Naive thymus-derived CD4-positive, alpha-beta T cell (primary cell): ENCODE measurements at regions not wholly inside any gene's neighbourhood (a gene's known extent, or its start where the extent isn't known, plus 50 kb on each side); places are given as distances from the start of the nearest gene placed in this dataset.

Source experiments
- ATAC-seq: fragments of 150-1000 bp; cut with Tn5 transposase; 2 replicates; pipeline ENCODE4 v1.10.0; 2021; ENCODE audit warnings: mild to moderate bottlenecking, moderate library complexity
- CTCF ChIA-PET: fragments of 350-600 bp; sonication (Branson Sonifier 250); formaldehyde crosslinking; loops from one replicate; lab custom pipeline; 2021; ENCODE audit warnings: antibody characterized with exemption; lab: Charles Lee
- POLR2A ChIA-PET: fragments of 350-600 bp; sonication (Branson Sonifier 250); formaldehyde crosslinking; loops from one replicate; lab custom pipeline; 2021; ENCODE audit warnings: antibody characterized with exemption, inconsistent platforms; lab: Charles Lee
- DNase-seq, 9 donors: peaks; one replicate each; pipeline versions ENCODE4 v3.0.0 to v3.0.0-alpha.2; 2020 to 2022; ENCODE audit warnings: mixed read lengths in 1 of 9
- H3K27ac ChIP-seq: one replicate; pipeline ENCODE4 v1.7.0; 2013; ENCODE audit warnings: mild to moderate bottlenecking, low read depth, low read length, moderate library complexity
- H3K27me3 ChIP-seq, 2 donors: one replicate each; pipeline ENCODE4 v1.7.0; 2013; ENCODE audit warnings: low read length in 2 of 2, mild to moderate bottlenecking in 2 of 2, moderate library complexity in 2 of 2; ENCODE audit not compliant: control insufficient read depth in 2 of 2, insufficient read depth in 2 of 2
- H3K36me3 ChIP-seq, 3 experiments: 1 replicate in 2 of 3; 2 replicates in 1 of 3; pipeline ENCODE4 v1.7.0; 2013; ENCODE audit warnings: low read length in 3 of 3, mild to moderate bottlenecking in 3 of 3, moderate library complexity in 1 of 3; ENCODE audit not compliant: insufficient read depth in 3 of 3, control insufficient read depth in 2 of 3
- H3K4me1 ChIP-seq, 2 donors: one replicate each; pipeline ENCODE4 v1.7.0; 2013; ENCODE audit warnings: low read length in 2 of 2, mild to moderate bottlenecking in 2 of 2, moderate library complexity in 1 of 2; ENCODE audit not compliant: control insufficient read depth in 2 of 2, insufficient read depth in 2 of 2
- H3K4me3 ChIP-seq: 2 replicates; pipeline ENCODE4 v1.7.0; 2013; ENCODE audit warnings: mild to moderate bottlenecking, low read length
- H3K9me3 ChIP-seq, 3 experiments: 1 replicate in 2 of 3; 2 replicates in 1 of 3; pipeline ENCODE4 v1.7.0; 2013; ENCODE audit warnings: low read length in 3 of 3; ENCODE audit not compliant: control insufficient read depth in 2 of 3
- H3K27ac Mint-ChIP-seq, 9 donors: one replicate each; pipeline ENCODE4 v1.8.0; 2020 to 2022; ENCODE audit warnings: mixed read lengths in 9 of 9, mild to moderate bottlenecking in 8 of 9, moderate library complexity in 5 of 9, inconsistent platforms in 2 of 9
- H3K27me3 Mint-ChIP-seq, 5 donors: one replicate each; pipeline ENCODE4 v1.8.0; 2021 to 2022; ENCODE audit warnings: mixed read lengths in 5 of 5, mild to moderate bottlenecking in 1 of 5
- H3K36me3 Mint-ChIP-seq, 5 donors: one replicate each; pipeline ENCODE4 v1.8.0; 2020 to 2022; ENCODE audit warnings: mixed read lengths in 5 of 5, mild to moderate bottlenecking in 3 of 5, inconsistent platforms in 1 of 5
- H3K4me1 Mint-ChIP-seq, 7 donors: one replicate each; pipeline ENCODE4 v1.8.0; 2020 to 2022; ENCODE audit warnings: mixed read lengths in 7 of 7, mild to moderate bottlenecking in 3 of 7, inconsistent platforms in 1 of 7
- H3K4me3 Mint-ChIP-seq, 10 donors: one replicate each; pipeline ENCODE4 v1.8.0; 2020 to 2022; ENCODE audit warnings: mild to moderate bottlenecking in 10 of 10, mixed read lengths in 10 of 10, moderate library complexity in 6 of 10, inconsistent platforms in 2 of 10
- H3K9me3 Mint-ChIP-seq, 11 donors: one replicate each; pipeline ENCODE4 v1.8.0; 2020 to 2022; ENCODE audit warnings: mixed read lengths in 11 of 11, mild to moderate bottlenecking in 4 of 11, inconsistent platforms in 1 of 11, moderate library complexity in 1 of 11
- intact Hi-C, 2 donors: fragments of 100-400 bp; cut with micrococcal nuclease; formaldehyde crosslinking; loops; one replicate each; pipeline ENCODE4 v1.15.1; 2023

DNA sequence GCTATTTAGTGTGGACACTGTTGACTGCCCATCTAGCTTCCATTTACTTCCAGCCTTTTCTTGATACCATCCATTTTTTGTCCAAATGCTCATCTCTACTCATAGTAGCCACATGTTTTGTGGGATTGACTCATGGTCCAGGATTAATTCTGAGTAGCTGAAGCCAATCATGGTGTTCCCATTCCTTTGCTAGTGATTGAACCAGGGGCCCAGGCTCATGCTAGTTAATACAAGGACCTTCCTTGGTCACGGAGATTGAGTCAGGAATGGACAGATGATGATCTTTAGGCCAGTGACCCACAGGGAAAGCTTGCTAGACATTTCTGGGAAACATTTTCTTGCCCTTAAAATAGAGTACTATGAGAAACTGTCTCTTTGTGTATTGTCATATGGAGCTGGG lies 272.9 kb upstream of the RIOK2 start:
- H3K36me3 Mint-ChIP-seq = no peaks in the 10 kb centered on the region
- intact Hi-C loops = no loop called here
- H3K9me3 ChIP-seq = no peaks in the 10 kb centered on the region
- ChIA-PET CTCF (no interaction called here), POLR2A (no interaction called here)
- DNase-seq = no peak
- no peaks in the 10 kb centered on the region for H3K36me3 ChIP-seq
- ATAC-seq = no peak
- peaks cover 0 to 6% (median 0%) of the 10 kb centered on the region in 5 donors for H3K27me3 Mint-ChIP-seq
- no peak overlapping the region for H3K27ac Mint-ChIP-seq
- no peak overlapping the region for H3K27ac ChIP-seq
- H3K9me3 Mint-ChIP-seq = no peaks in the 10 kb centered on the region
- no peaks in the 10 kb centered on the region for H3K4me1 ChIP-seq
- no peak overlapping the region for H3K4me3 ChIP-seq
- no peak overlapping the region for H3K4me3 Mint-ChIP-seq
- no peaks in the 10 kb centered on the region for H3K27me3 ChIP-seq
- H3K4me1 Mint-ChIP-seq = no peaks in the 10 kb centered on the region

DNA sequence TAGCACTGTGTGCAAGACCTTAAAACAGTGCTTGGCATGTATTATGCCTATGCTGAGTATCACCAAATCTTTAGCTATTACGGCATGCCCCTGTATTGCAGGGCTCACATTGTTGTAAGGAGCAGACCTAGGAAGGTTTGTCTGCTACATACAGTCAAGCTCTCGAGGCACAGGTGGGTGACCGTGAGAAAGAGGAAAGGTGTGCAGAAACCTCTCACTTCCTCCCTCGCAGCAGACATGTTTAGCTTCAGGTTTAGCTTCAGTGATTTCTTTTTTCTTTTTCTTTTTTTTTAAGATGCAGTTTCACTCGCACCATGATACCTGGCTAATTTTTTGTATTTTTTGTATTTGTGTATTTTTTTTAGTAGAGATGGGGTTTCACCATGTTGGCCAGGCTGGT lies 275.8 kb upstream of the RIOK2 start:
- intact Hi-C loops = no loop called here

GRCh38 chr5:97471951-97472350 lies 288.9 kb upstream of the RIOK2 start:
- Mint-ChIP-seq H3K9me3 (peaks cover 0 to 27% (median 6%) of the 10 kb centered on the region in 11 donors), H3K27ac (no peak overlapping the region), H3K4me3 (no peak overlapping the region), H3K27me3 (no peaks in the 10 kb centered on the region), H3K36me3 (peaks cover 0 to 4% (median 0%) of the 10 kb centered on the region in 5 donors), H3K4me1 (no peaks in the 10 kb centered on the region)
- H3K9me3 ChIP-seq = no peaks in the 10 kb centered on the region
- no peak for DNase-seq
- intact Hi-C loops = no loop called here
- ATAC-seq = no peak
- no peaks in the 10 kb centered on the region for H3K36me3 ChIP-seq
- ChIA-PET CTCF (no interaction called here), POLR2A (no interaction called here)
- no peaks in the 10 kb centered on the region for H3K4me1 ChIP-seq
- no peak overlapping the region for H3K27ac ChIP-seq
- H3K4me3 ChIP-seq = no peak overlapping the region
- H3K27me3 ChIP-seq = no peaks in the 10 kb centered on the region

More for the DNA sequence above, 275.8 kb upstream of the RIOK2 start:
- DNase-seq (no peak), ATAC-seq (no peak)
- no peaks in the 10 kb centered on the region for H3K4me1 Mint-ChIP-seq
- no peaks in the 10 kb centered on the region for H3K4me1 ChIP-seq
- no peaks in the 10 kb centered on the region for H3K36me3 ChIP-seq
- no peaks in the 10 kb centered on the region for H3K27me3 ChIP-seq
- H3K27ac ChIP-seq = no peak overlapping the region
- H3K36me3 Mint-ChIP-seq = no peaks in the 10 kb centered on the region
- CTCF ChIA-PET = no interaction called here
- no peak overlapping the region for H3K4me3 Mint-ChIP-seq
- no peaks in the 10 kb centered on the region for H3K9me3 ChIP-seq
- POLR2A ChIA-PET = no interaction called here
- H3K27me3 Mint-ChIP-seq = peaks cover 0 to 6% (median 0%) of the 10 kb centered on the region in 5 donors
- no peak overlapping the region for H3K27ac Mint-ChIP-seq
- peaks cover 0 to under 1% (median 0%) of the 10 kb centered on the region in 11 donors for H3K9me3 Mint-ChIP-seq
- no peak overlapping the region for H3K4me3 ChIP-seq

DNA sequence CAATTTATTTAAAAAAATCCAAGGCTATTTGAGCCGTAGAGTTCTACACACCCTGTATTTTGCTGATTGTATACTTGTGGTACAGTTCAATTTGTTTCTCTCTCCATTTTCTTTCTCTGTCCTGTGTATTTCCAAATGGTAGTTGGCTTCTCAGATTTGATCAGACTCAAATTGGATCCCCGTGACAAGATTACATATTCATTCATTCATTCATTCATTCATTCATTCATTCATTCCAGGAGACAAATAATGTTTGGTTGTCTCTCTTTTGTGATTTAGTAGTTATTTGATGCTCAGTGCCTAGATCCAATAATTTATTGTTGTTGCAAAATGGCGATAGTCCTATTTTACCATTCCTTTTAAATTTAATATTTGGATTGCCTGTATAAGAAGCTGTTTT lies 292.8 kb upstream of the RIOK2 start:
- Mint-ChIP-seq H3K4me1 (no peaks in the 10 kb centered on the region), H3K27me3 (peaks cover 0 to 7% (median 0%) of the 10 kb centered on the region in 5 donors), H3K4me3 (no peak overlapping the region), H3K27ac (no peak overlapping the region), H3K9me3 (peaks cover 0 to 4% (median 0%) of the 10 kb centered on the region in 11 donors), H3K36me3 (no peaks in the 10 kb centered on the region)
- Histone ChIP-seq H3K27me3 (no peaks in the 10 kb centered on the region), H3K4me3 (no peak overlapping the region), H3K36me3 (no peaks in the 10 kb centered on the region), H3K4me1 (no peaks in the 10 kb centered on the region), H3K9me3 (no peaks in the 10 kb centered on the region), H3K27ac (no peak overlapping the region)
- ChIA-PET POLR2A (no interaction called here), CTCF (no interaction called here)
- DNase-seq = no peak
- no peak for ATAC-seq
- intact Hi-C loops = no loop called here

- POLR2A ChIA-PET = no interaction called here
- H3K27me3 ChIP-seq = no peaks in the 10 kb centered on the region
- no peak overlapping the region for H3K27ac ChIP-seq
- Mint-ChIP-seq H3K4me3 (no peak overlapping the region), H3K27me3 (peaks cover 0 to 7% (median 0%) of the 10 kb centered on the region in 5 donors), H3K9me3 (peaks cover 0 to 4% (median 0%) of the 10 kb centered on the region in 11 donors), H3K27ac (no peak overlapping the region), H3K36me3 (no peaks in the 10 kb centered on the region), H3K4me1 (no peaks in the 10 kb centered on the region)
- CTCF ChIA-PET = no interaction called here
- DNase-seq (no peak), ATAC-seq (no peak)
- no peak overlapping the region for H3K4me3 ChIP-seq
- no peaks in the 10 kb centered on the region for H3K4me1 ChIP-seq
- intact Hi-C loops = no loop called here
- no peaks in the 10 kb centered on the region for H3K9me3 ChIP-seq
- H3K36me3 ChIP-seq = no peaks in the 10 kb centered on the region
Measured at GRCh38 chr5:97476852-97477534, 293.9 kb upstream of the RIOK2 start.

GRCh38 chr5:97478483-97478882 lies 295.4 kb upstream of the RIOK2 start:
- Histone ChIP-seq H3K27ac (no peak overlapping the region), H3K4me3 (no peak overlapping the region)
- intact Hi-C loops = no loop called here

DNA sequence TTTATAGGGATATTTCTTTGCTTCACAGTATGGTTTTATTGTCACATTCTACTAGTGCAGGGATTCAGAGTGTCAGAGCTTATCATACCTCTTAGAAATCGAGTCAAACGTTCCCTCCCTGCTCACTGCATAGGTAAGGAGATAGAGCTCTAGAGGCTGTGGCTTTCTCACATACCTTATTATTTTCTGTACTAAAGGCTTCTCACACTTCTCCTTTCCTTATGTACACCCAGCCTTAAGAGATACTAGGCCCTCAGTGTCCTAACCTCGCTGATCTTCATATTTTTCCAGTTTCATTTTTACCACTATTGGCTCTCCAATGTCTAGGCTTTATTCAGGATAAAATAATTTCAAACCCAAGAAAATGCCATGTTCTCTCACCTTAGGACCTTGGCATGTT lies 297.3 kb upstream of the RIOK2 start:
- no peak overlapping the region for H3K27ac Mint-ChIP-seq
- intact Hi-C loops = no loop called here
- CTCF ChIA-PET = no interaction called here
- Histone ChIP-seq H3K36me3 (no peaks in the 10 kb centered on the region), H3K4me1 (no peaks in the 10 kb centered on the region), H3K27me3 (no peaks in the 10 kb centered on the region), H3K4me3 (no peak overlapping the region), H3K27ac (no peak overlapping the region), H3K9me3 (no peaks in the 10 kb centered on the region)
- peaks cover 0 to 3% (median 0%) of the 10 kb centered on the region in 11 donors for H3K9me3 Mint-ChIP-seq
- ATAC-seq (no peak), DNase-seq (no peak)
- H3K36me3 Mint-ChIP-seq = no peaks in the 10 kb centered on the region
- H3K27me3 Mint-ChIP-seq = peaks cover 0 to 13% (median 10%) of the 10 kb centered on the region in 5 donors
- H3K4me3 Mint-ChIP-seq = no peak overlapping the region
- POLR2A ChIA-PET = no interaction called here
- H3K4me1 Mint-ChIP-seq = peaks cover 0 to 1% (median 0%) of the 10 kb centered on the region in 7 donors

More at GRCh38 chr5:97478483-97478882, 295.4 kb upstream of the RIOK2 start:
- Mint-ChIP-seq H3K4me1 (peaks cover 0 to 1% (median 0%) of the 10 kb centered on the region in 7 donors), H3K4me3 (no peak overlapping the region), H3K9me3 (peaks cover 0 to 1% (median 0%) of the 10 kb centered on the region in 11 donors), H3K27me3 (peaks cover 0 to 13% (median 5%) of the 10 kb centered on the region in 5 donors), H3K36me3 (no peaks in the 10 kb centered on the region), H3K27ac (no peak overlapping the region)
- H3K27me3 ChIP-seq = no peaks in the 10 kb centered on the region
- no peaks in the 10 kb centered on the region for H3K36me3 ChIP-seq
- DNase-seq = no peak
- ChIA-PET CTCF (no interaction called here), POLR2A (no interaction called here)
- no peaks in the 10 kb centered on the region for H3K9me3 ChIP-seq
- ATAC-seq = no peak
- no peaks in the 10 kb centered on the region for H3K4me1 ChIP-seq
